ENCODE measurements at regions not wholly inside any gene's neighbourhood (a gene's known extent, or its start where the extent isn't known, plus 50 kb on each side); places are given as distances from the start of the nearest gene placed in this dataset.

DNA sequence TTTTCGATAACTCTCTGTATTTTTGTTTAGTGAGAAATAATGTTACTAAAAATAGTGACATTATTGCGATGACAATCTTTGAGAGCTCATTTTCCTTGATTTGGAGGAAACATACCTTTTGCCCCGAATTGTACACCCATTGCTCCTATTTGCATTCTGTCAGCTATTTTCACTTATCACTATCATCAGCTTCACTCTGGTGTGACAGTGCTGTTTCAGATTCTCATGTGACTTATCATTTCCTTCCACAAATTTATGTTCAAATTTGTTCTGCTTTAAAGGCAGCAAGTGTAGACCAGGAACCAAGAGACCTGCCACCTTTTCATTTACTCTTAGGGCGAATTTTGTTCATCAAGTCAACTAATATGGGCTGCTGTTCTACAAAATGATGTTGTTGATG, 179.4 kb downstream of the RBM46 start:
- H2AFZ ChIP-seq (ENCODE audit: low read depth, low read length), result no peak overlapping the region
- no peak overlapping the region for H3K9ac ChIP-seq (ENCODE audit: insufficient read depth in 1 of 2, low read depth in 2 of 2, low read length in 2 of 2)
- ChIA-PET POLR2A (no interaction called here), CTCF (ENCODE audit: low intra/inter-chr PET ratio) (no interaction called here)
- no peaks in the 10 kb centered on the region for H3K79me2 ChIP-seq (ENCODE audit: control insufficient read depth, insufficient read depth, low read length)
- ATAC-seq, result no peak
- H3K9me3 ChIP-seq (replicated peaks; ENCODE audit: control insufficient read depth, insufficient read depth, low read depth, low read length), result no peaks in the 10 kb centered on the region
- WGBS (ENCODE audit: insufficient coverage, low coverage, missing lambda C conversion rate), result 0% methylated on average over 4 of the region's 4 CpGs
- DNase-seq (ENCODE audit: extremely low read depth in 1 of 4, low spot score in 3 of 4), result no peak
- H3K4me3 ChIP-seq, result no peak overlapping the region
- in situ Hi-C loops (cut with MboI) (no loop called here), intact Hi-C loops (cut with micrococcal nuclease) (no loop called here)
- H3K4me1 ChIP-seq (replicated peaks in 1 of 2; ENCODE audit: control insufficient read depth in 2 of 2, insufficient read depth in 2 of 2, low read length in 2 of 2), result no peaks in the 10 kb centered on the region
- BruUV-seq (replicated peaks), result no TSS peak
- no peaks in the 10 kb centered on the region for H3K27me3 ChIP-seq (ENCODE audit: control insufficient read depth in 2 of 2, insufficient read depth in 2 of 2, low read length in 2 of 2)
- FAIRE-seq, result no peak
- no peaks in the 10 kb centered on the region for H4K20me1 ChIP-seq (replicated peaks; ENCODE audit: control insufficient read depth, insufficient read depth, low read length)
- no peaks in the 10 kb centered on the region for H3K9me1 ChIP-seq (ENCODE audit: control insufficient read depth, insufficient read depth, low read length)
- H3K36me3 ChIP-seq (ENCODE audit: control insufficient read depth, insufficient read depth, low read length), result no peaks in the 10 kb centered on the region
- H3K27ac ChIP-seq (ENCODE audit: extremely low read depth, low read depth, low read length), result no peak overlapping the region
- H3K4me2 ChIP-seq (ENCODE audit: insufficient read depth, low read length), result no peak overlapping the region
- no peak for TF ChIP-seq FOXP1 (CRISPR knock-in tag; IDR thresholded peaks at IDR 0.05)
- no peak for TF ChIP-seq MCM5 (IDR thresholded peaks at IDR 0.05; ENCODE audit: low read depth)
- TF ChIP-seq ZNF41 (CRISPR knock-in tag; conservative IDR thresholded peaks at IDR 0.05), result no peak
- no peak for TF ChIP-seq YBX1 (IDR thresholded peaks at IDR 0.05)
- no peak for TF ChIP-seq TBP (optimal IDR thresholded peaks at IDR 0.05; ENCODE audit: low read depth, low read length)
- TF ChIP-seq ZC3H4 (CRISPR knock-in tag; IDR thresholded peaks at IDR 0.05; ENCODE audit: borderline replicate concordance), result no peak
- no peak for TF ChIP-seq BCLAF1 (IDR thresholded peaks at IDR 0.05; ENCODE audit: borderline replicate concordance in 1 of 2, control insufficient read depth in 1 of 2, low read depth in 2 of 2, low read length in 1 of 2)
- TF ChIP-seq CHD1 (IDR thresholded peaks at IDR 0.05; ENCODE audit: low read length), result no peak
- TF ChIP-seq SREBF2 (CRISPR knock-in tag; IDR thresholded peaks at IDR 0.05), result no peak
- TF ChIP-seq, protein P1, sequence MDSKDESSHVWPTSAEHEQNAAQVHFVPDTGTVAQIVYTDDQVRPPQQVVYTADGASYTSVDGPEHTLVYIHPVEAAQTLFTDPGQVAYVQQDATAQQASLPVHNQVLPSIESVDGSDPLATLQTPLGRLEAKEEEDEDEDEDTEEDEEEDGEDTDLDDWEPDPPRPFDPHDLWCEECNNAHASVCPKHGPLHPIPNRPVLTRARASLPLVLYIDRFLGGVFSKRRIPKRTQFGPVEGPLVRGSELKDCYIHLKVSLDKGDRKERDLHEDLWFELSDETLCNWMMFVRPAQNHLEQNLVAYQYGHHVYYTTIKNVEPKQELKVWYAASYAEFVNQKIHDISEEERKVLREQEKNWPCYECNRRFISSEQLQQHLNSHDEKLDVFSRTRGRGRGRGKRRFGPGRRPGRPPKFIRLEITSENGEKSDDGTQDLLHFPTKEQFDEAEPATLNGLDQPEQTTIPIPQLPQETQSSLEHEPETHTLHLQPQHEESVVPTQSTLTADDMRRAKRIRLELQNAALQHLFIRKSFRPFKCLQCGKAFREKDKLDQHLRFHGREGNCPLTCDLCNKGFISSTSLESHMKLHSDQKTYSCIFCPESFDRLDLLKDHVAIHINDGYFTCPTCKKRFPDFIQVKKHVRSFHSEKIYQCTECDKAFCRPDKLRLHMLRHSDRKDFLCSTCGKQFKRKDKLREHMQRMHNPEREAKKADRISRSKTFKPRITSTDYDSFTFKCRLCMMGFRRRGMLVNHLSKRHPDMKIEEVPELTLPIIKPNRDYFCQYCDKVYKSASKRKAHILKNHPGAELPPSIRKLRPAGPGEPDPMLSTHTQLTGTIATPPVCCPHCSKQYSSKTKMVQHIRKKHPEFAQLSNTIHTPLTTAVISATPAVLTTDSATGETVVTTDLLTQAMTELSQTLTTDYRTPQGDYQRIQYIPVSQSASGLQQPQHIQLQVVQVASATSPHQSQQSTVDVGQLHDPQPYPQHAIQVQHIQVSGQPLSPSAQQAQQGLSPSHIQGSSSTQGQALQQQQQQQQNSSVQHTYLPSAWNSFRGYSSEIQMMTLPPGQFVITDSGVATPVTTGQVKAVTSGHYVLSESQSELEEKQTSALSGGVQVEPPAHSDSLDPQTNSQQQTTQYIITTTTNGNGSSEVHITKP (IDR thresholded peaks at IDR 0.05; ENCODE audit: partially characterized antibody), result no peak
- TF ChIP-seq, protein P2, sequence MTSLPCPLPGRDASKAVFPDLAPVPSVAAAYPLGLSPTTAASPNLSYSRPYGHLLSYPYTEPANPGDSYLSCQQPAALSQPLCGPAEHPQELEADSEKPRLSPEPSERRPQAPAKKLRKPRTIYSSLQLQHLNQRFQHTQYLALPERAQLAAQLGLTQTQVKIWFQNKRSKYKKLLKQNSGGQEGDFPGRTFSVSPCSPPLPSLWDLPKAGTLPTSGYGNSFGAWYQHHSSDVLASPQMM (CRISPR knock-in tag; IDR thresholded peaks at IDR 0.05), result no peak
- no peak for TF ChIP-seq CBX3 (IDR thresholded peaks at IDR 0.05; ENCODE audit: borderline replicate concordance in 1 of 2, low read length in 2 of 2)
- TF ChIP-seq MCM2 (IDR thresholded peaks at IDR 0.05; ENCODE audit: low read depth), result no peak
- TF ChIP-seq, protein P3, sequence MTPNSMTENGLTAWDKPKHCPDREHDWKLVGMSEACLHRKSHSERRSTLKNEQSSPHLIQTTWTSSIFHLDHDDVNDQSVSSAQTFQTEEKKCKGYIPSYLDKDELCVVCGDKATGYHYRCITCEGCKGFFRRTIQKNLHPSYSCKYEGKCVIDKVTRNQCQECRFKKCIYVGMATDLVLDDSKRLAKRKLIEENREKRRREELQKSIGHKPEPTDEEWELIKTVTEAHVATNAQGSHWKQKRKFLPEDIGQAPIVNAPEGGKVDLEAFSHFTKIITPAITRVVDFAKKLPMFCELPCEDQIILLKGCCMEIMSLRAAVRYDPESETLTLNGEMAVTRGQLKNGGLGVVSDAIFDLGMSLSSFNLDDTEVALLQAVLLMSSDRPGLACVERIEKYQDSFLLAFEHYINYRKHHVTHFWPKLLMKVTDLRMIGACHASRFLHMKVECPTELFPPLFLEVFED (CRISPR knock-in tag; conservative IDR thresholded peaks at IDR 0.05), result no peak

All from K562 (cell line).